Uterus (tissue), 3 donors: ENCODE measurements at regions not wholly inside any gene's neighbourhood (a gene's known extent, or its start where the extent isn't known, plus 50 kb on each side); places are given as distances from the start of the nearest gene placed in this dataset.
"Not testable (repeated sequence)": the region's sequence is repeated elsewhere in the genome, so short reads cannot be mapped to it uniquely, and the experiment has no call there.

Source experiments
- DNase-seq, 2 donors: peaks; one replicate each; pipeline ENCODE4 v3.0.0-alpha.2; 2019 to 2020
- H3K27ac ChIP-seq, 2 donors: fragments of 200-600 bp; sonication (generic); 1 replicate in 1 of 2; 2 replicates in 1 of 2; pipeline ENCODE4 v1.5.1; 2016 to 2018
- H3K27me3 ChIP-seq, 2 donors: fragments of 200-600 bp; sonication (generic); one replicate each; pipeline ENCODE4 v1.5.1; 2018 to 2019; ENCODE audit warnings: control low read depth in 1 of 2
- H3K36me3 ChIP-seq, 2 donors: fragments of 200-600 bp; sonication (generic); one replicate each; pipeline ENCODE4 v1.5.1; 2019; ENCODE audit warnings: control low read depth in 1 of 2
- H3K4me1 ChIP-seq, 2 donors: fragments of 200-600 bp; sonication (generic); one replicate each; pipeline ENCODE4 v1.5.1; 2018 to 2019; ENCODE audit warnings: control low read depth in 1 of 2
- H3K4me3 ChIP-seq, 2 donors: fragments of 200-600 bp; sonication (generic); 1 replicate in 1 of 2; 2 replicates in 1 of 2; pipeline ENCODE4 v1.5.1; 2018 to 2019; ENCODE audit warnings: mild to moderate bottlenecking in 1 of 2
- H3K9me3 ChIP-seq, 2 donors: fragments of 200-600 bp; sonication (generic); one replicate each; pipeline ENCODE4 v1.5.1; 2019; ENCODE audit warnings: control low read depth in 1 of 2
- POLR2A ChIP-seq, 2 donors: fragments of 450-650 bp; IDR thresholded peaks; one replicate each; pipeline ENCODE4 v1.6.1; 2016; ENCODE audit warnings: antibody characterized with exemption in 2 of 2, mild to moderate bottlenecking in 1 of 2, moderate library complexity in 1 of 2
- intact Hi-C: fragments of 100-400 bp; cut with DNase I; formaldehyde crosslinking; loops from one replicate; pipeline ENCODE4 v1.15.1; 2023; ENCODE audit warnings: low total_unique reads
- TF ChIP-seq, protein P1 (sequence below), 4 experiments: fragments of 200-600 bp in 2 of 4; fragments of 450-650 bp in 2 of 4; sonication (generic) in 2 of 4; IDR thresholded peaks; one replicate each; pipeline ENCODE4 v1.5.1; 2016 to 2019; ENCODE audit warnings: antibody characterized with exemption in 4 of 4, mild to moderate bottlenecking in 2 of 4, moderate library complexity in 1 of 4
- donor health status: DM: yes; HTN: yes; CAD: no.

DNA sequence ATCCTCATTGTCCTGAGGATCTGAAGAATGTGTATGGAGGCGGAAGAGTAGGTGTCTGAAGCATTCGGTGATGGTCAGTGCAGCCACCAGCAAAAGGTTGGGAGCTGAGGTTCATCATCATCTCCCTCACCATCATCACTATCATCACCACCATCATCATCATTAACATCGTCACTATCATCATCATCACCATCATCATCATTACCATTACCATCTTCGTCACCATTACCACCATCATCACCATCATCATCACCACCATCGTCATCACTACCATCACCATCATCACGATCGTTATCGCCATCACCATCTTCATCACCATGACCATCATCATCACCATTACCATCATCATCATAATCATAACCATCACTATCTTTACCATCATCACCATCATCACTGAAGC, 90.8 kb upstream of the TMEM132D start:
- intact Hi-C loops: no loop called here
- no peaks in the 10 kb centered on the region for H3K9me3 ChIP-seq
- no peak for DNase-seq
- TF ChIP-seq POLR2A (IDR thresholded peaks at IDR 0.05): no peak
- TF ChIP-seq, protein P1, sequence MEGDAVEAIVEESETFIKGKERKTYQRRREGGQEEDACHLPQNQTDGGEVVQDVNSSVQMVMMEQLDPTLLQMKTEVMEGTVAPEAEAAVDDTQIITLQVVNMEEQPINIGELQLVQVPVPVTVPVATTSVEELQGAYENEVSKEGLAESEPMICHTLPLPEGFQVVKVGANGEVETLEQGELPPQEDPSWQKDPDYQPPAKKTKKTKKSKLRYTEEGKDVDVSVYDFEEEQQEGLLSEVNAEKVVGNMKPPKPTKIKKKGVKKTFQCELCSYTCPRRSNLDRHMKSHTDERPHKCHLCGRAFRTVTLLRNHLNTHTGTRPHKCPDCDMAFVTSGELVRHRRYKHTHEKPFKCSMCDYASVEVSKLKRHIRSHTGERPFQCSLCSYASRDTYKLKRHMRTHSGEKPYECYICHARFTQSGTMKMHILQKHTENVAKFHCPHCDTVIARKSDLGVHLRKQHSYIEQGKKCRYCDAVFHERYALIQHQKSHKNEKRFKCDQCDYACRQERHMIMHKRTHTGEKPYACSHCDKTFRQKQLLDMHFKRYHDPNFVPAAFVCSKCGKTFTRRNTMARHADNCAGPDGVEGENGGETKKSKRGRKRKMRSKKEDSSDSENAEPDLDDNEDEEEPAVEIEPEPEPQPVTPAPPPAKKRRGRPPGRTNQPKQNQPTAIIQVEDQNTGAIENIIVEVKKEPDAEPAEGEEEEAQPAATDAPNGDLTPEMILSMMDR (IDR thresholded peaks at IDR 0.05): no peak
- H3K36me3 ChIP-seq: no peaks in the 10 kb centered on the region
- no peak overlapping the region for H3K27ac ChIP-seq
- H3K27me3 ChIP-seq: no peaks in the 10 kb centered on the region
- H3K4me3 ChIP-seq: no peak overlapping the region
- H3K4me1 ChIP-seq: no peaks in the 10 kb centered on the region

DNA sequence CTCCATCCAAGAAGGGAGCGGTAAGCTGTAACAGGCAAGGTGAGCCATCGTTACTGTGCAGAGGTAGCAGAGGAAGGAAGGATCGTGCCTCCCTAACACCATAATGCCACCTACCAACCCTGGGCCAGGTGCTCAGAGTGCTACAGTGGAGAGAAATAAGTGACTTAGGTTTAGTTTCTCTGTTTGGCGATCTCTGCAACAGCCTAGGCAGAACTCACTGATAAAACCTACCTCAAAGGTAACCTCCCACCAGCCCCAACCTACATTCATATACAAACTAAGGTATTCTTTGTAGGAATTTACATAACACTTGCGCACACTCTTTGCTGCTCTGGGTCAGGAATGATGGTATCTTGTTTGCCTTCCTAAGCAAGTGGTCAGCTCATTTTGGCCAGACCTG, 93.4 kb upstream of the TMEM132D start:
- Histone ChIP-seq H3K36me3 (no peaks in the 10 kb centered on the region), H3K27ac (no peak overlapping the region), H3K4me3 (no peak overlapping the region), H3K9me3 (no peaks in the 10 kb centered on the region), H3K27me3 (no peaks in the 10 kb centered on the region), H3K4me1 (no peaks in the 10 kb centered on the region)
- no peak for DNase-seq
- TF ChIP-seq, protein P1 (IDR thresholded peaks at IDR 0.05): no peak
- TF ChIP-seq POLR2A (IDR thresholded peaks at IDR 0.05): no peak
- intact Hi-C loops: no loop called here

DNA sequence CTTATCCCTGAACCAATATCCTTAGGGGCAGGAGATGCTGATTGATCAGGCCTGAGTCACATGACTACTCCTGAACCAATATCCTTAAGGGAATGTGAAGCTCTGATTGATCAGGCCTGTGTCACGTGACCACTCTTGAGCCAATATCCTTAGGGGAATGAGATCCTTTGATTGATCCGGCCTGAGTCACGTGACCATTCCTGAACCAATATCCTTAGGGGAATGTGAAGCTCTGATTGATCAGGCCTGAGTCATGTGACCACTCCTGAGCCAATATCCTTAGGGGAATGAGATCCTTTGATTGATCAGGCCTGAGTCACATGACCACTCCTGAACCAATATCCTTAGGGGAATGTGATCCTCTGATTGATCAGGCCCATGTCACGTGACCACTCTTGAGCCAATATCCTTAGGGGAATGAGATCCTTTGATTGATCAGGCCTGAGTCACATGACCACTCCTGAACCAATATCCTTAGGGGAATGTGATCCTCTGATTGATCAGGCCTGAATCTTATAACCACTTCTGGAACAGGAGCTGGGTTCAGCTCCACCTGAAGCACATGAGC, 100.6 kb upstream of the TMEM132D start:
- H3K27me3 ChIP-seq, DNase-seq, H3K4me1 ChIP-seq, H3K4me3 ChIP-seq, H3K9me3 ChIP-seq, intact Hi-C loops, H3K36me3 ChIP-seq, H3K27ac ChIP-seq: not testable (repeated sequence)

DNA sequence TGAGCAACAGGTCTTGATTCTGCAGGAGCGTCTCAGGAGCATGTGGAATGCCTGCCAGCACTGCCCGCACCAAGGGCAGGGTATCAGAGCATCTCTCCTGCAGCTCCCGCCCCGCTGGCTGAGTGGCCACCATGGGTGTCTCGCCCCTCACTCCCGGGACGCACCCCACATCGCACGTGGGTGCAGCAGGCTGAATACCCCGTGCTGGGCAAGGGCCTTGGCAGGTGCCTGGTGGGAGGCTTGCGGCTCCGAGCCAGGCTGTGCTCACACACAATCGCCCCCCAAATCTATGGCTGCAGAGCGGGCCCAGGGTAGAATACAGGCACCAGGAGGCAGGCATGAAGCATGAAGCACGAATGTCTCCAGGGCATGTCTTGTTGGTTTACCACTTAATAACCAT, 103.9 kb upstream of the TMEM132D start:
- intact Hi-C loops: no loop called here
- Histone ChIP-seq H3K36me3 (no peaks in the 10 kb centered on the region), H3K4me3 (no peak overlapping the region), H3K9me3 (no peaks in the 10 kb centered on the region), H3K4me1 (no peaks in the 10 kb centered on the region), H3K27me3 (no peaks in the 10 kb centered on the region), H3K27ac (no peak overlapping the region)
- TF ChIP-seq, protein P1 (IDR thresholded peaks at IDR 0.05): no peak
- TF ChIP-seq POLR2A (IDR thresholded peaks at IDR 0.05): no peak
- DNase-seq: no peak

DNA sequence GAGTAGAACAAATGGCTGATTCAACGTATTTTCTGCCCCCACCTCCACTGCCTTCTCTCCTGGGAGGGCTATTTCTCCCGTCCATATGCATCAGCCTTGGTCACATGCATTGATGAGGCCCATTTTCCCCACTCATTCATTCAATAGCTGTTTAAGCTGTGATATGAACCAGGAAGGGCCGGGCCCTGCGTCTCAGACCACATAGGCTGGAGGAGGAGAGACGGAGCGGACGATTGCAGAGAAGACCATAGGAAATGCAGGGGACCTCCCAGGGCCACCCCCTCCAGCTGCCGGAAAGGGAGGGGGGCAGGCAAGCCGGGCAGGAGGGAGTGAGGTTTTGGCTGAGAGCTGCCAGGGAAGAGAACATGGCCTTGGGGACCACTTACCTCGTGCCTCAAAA, 104.4 kb upstream of the TMEM132D start:
- DNase-seq: no peak
- H3K4me1 ChIP-seq: no peaks in the 10 kb centered on the region
- H3K9me3 ChIP-seq: no peaks in the 10 kb centered on the region
- no peaks in the 10 kb centered on the region for H3K27me3 ChIP-seq
- TF ChIP-seq, protein P1 (IDR thresholded peaks at IDR 0.05): no peak
- TF ChIP-seq POLR2A (IDR thresholded peaks at IDR 0.05): no peak
- H3K27ac ChIP-seq: no peak overlapping the region
- no peaks in the 10 kb centered on the region for H3K36me3 ChIP-seq
- intact Hi-C loops: no loop called here
- no peak overlapping the region for H3K4me3 ChIP-seq

DNA sequence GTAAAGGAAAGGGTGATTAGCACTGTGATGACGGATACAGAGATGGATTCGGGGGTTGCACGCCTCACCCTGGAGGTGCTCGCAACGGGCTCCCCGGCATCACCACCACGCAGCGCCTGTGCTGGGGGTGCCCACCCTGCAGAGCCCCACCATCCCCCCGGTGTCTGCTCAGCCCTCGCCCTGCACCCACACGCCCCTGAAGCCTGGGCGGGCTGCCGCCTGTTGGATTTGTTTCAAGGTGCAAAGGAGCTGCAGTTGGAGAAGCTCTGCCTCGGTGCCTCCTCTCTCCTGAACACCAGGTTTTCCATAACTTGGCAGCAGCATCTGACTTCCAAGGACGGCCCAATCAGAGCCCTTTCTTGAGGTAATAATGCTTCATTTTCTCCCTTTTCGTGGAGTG, 106.1 kb upstream of the TMEM132D start:
- H3K27me3 ChIP-seq: peaks cover 0 to 7% of the 10 kb centered on the region in 2 donors
- DNase-seq: no peak
- TF ChIP-seq POLR2A (IDR thresholded peaks at IDR 0.05): no peak
- TF ChIP-seq, protein P1 (IDR thresholded peaks at IDR 0.05): no peak
- intact Hi-C loops: no loop called here
- no peaks in the 10 kb centered on the region for H3K4me1 ChIP-seq
- no peaks in the 10 kb centered on the region for H3K9me3 ChIP-seq
- no peaks in the 10 kb centered on the region for H3K36me3 ChIP-seq
- H3K4me3 ChIP-seq: no peak overlapping the region
- H3K27ac ChIP-seq: no peak overlapping the region
